ENCODE measurements at regions not wholly inside any gene's neighbourhood (a gene's known extent, or its start where the extent isn't known, plus 50 kb on each side); places are given as distances from the start of the nearest gene placed in this dataset.
"Not testable (repeated sequence)": the region's sequence is repeated elsewhere in the genome, so short reads cannot be mapped to it uniquely, and the experiment has no call there.

DNA sequence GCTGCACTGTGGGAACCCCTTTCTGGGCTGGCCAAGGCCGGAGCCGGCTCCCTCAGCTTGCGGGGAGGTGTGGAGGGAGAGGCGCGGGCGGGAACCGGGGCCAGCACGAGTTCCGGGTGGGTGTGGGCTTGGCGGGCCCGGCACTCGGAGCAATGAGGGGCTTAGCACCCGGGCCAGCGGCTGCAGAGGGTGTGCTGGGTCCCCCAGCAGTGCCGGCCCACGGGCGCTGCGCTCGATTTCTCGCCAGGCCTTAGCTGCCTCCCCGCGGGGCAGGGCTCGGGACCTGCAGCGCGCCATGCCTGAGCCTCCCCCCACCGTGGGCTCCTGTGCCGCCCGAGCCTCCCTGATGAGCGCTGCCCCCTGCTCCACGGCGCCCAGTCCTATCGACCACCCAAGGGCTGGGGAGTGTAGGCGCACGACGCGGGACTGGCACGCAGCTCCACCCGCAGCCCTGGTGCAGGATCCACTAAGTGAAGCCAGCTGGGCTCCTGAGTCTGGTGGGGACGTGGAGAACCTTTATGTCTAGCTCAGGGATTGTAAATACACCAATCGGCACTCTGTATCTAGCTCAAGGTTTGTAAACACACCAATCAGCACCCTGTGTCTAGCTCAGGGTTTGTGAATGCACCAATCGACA lies 180.8 kb upstream of the OTX2 start:
- not testable (repeated sequence) for H2BK120ac ChIP-seq (ENCODE audit: low read depth, low read length); H3K79me1 ChIP-seq (replicated peaks; ENCODE audit: low read length, poor library complexity, severe bottlenecking); H3K4me2 ChIP-seq (ENCODE audit: low read length, poor library complexity, severe bottlenecking); H3K9ac ChIP-seq (ENCODE audit: low read length); H3K4me1 ChIP-seq (ENCODE audit: control insufficient read depth, insufficient read depth, low read depth, low read length); H4K8ac ChIP-seq (ENCODE audit: low read length); H4K91ac ChIP-seq (ENCODE audit: low read length); DNase-seq; H3K27me3 ChIP-seq (ENCODE audit: control insufficient read depth in 1 of 2, insufficient read depth in 1 of 2, low read length in 2 of 2); H2BK15ac ChIP-seq (ENCODE audit: low read depth, poor library complexity, severe bottlenecking); H3K4ac ChIP-seq (ENCODE audit: low read depth in 1 of 2, low read length in 2 of 2); H3K9me3 ChIP-seq (ENCODE audit: control insufficient read depth, low read length); H3K27ac ChIP-seq (ENCODE audit: low read length, poor library complexity, severe bottlenecking); H3K36me3 ChIP-seq (ENCODE audit: control insufficient read depth in 1 of 2, insufficient read depth in 2 of 2, low read depth in 1 of 2, low read length in 2 of 2); H3K14ac ChIP-seq (ENCODE audit: low read length in 2 of 2); H3K23ac ChIP-seq (ENCODE audit: low read length in 2 of 2); H3K18ac ChIP-seq (ENCODE audit: low read depth in 1 of 2, low read length in 2 of 2); H2AK5ac ChIP-seq (ENCODE audit: low read length, severe bottlenecking); H2BK5ac ChIP-seq (ENCODE audit: low read depth, low read length, poor library complexity, severe bottlenecking); H2AFZ ChIP-seq (ENCODE audit: low read depth, low read length); H3K4me3 ChIP-seq (ENCODE audit: insufficient read depth in 1 of 2, low read depth in 1 of 2, low read length in 2 of 2); H2BK12ac ChIP-seq (ENCODE audit: low read length in 2 of 2)
- 97% methylated on average over 30 of the region's 41 CpGs for WGBS

DNA sequence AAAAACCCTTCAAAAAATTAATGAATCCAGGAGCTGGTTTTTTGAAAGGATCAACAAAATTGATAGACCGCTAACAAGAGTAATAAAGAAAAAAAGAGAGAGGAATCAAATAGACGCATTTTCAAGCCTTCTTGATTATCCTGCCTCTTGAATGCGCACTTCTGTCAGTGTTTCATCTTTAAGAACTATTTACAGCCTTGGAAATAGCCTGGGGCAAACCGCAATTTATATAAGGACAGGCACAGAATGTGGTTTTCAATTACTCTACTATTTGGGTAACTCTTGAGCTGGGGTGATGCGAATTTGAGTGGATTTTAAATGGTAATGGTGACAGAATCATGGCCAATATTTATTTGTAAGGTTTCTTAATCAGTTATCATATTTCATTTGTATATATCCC lies 179.1 kb upstream of the OTX2 start:
- H3K14ac ChIP-seq (ENCODE audit: low read length in 2 of 2): no peak overlapping the region
- no peak overlapping the region for H3K9ac ChIP-seq (ENCODE audit: low read length)
- no peak for DNase-seq
- no peaks in the 10 kb centered on the region for H3K79me1 ChIP-seq (replicated peaks; ENCODE audit: low read length, poor library complexity, severe bottlenecking)
- no peaks in the 10 kb centered on the region for H3K4me1 ChIP-seq (ENCODE audit: control insufficient read depth, insufficient read depth, low read depth, low read length)
- H2AK5ac ChIP-seq (ENCODE audit: low read length, severe bottlenecking): no peak overlapping the region
- WGBS: 84% methylated on average over 4 of the region's 5 CpGs
- H3K27ac ChIP-seq (ENCODE audit: low read length, poor library complexity, severe bottlenecking): no peak overlapping the region
- H2BK5ac ChIP-seq (ENCODE audit: low read depth, low read length, poor library complexity, severe bottlenecking): no peak overlapping the region
- H2AFZ ChIP-seq (ENCODE audit: low read depth, low read length): no peak overlapping the region
- H3K4ac ChIP-seq (ENCODE audit: low read depth in 1 of 2, low read length in 2 of 2): no peak overlapping the region
- H2BK120ac ChIP-seq (ENCODE audit: low read depth, low read length): no peak overlapping the region
- no peak overlapping the region for H3K4me3 ChIP-seq (ENCODE audit: insufficient read depth in 1 of 2, low read depth in 1 of 2, low read length in 2 of 2)
- no peaks in the 10 kb centered on the region for H3K36me3 ChIP-seq (ENCODE audit: control insufficient read depth in 1 of 2, insufficient read depth in 2 of 2, low read depth in 1 of 2, low read length in 2 of 2)
- no peak overlapping the region for H4K8ac ChIP-seq (ENCODE audit: low read length)
- H3K23ac ChIP-seq (ENCODE audit: low read length in 2 of 2): no peak overlapping the region
- no peak overlapping the region for H2BK12ac ChIP-seq (ENCODE audit: low read length in 2 of 2)
- no peak overlapping the region for H4K91ac ChIP-seq (ENCODE audit: low read length)
- no peaks in the 10 kb centered on the region for H3K9me3 ChIP-seq (ENCODE audit: control insufficient read depth, low read length)
- no peaks in the 10 kb centered on the region for H3K27me3 ChIP-seq (ENCODE audit: control insufficient read depth in 1 of 2, insufficient read depth in 1 of 2, low read length in 2 of 2)
- H3K4me2 ChIP-seq (ENCODE audit: low read length, poor library complexity, severe bottlenecking): no peak overlapping the region
- no peak overlapping the region for H2BK15ac ChIP-seq (ENCODE audit: low read depth, poor library complexity, severe bottlenecking)
- H3K18ac ChIP-seq (ENCODE audit: low read depth in 1 of 2, low read length in 2 of 2): no peak overlapping the region

DNA sequence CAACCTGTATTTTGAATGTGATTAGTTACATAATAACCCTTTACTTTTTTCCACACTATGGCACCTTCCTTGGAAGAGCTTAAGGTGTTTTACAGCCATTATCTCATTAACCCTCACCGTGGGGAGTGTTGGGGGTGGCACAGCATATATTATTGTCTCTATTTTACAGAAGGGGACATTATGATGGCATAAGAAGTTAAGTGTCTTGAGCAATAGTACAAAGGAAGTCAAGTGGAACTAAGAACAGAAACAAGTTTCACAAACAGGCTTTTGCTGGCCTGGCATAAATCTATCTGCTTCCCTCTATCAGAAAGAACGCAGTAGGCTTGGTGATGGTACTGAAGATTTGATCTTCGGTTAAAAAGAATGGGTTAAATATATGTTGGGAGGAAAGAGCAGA lies 169.7 kb upstream of the OTX2 start:
- Histone ChIP-seq H4K91ac (ENCODE audit: low read length) (no peak overlapping the region), H3K4me1 (ENCODE audit: control insufficient read depth, insufficient read depth, low read depth, low read length) (no peaks in the 10 kb centered on the region), H3K23ac (ENCODE audit: low read length in 2 of 2) (no peak overlapping the region), H3K4me2 (ENCODE audit: low read length, poor library complexity, severe bottlenecking) (no peak overlapping the region), H3K4me3 (ENCODE audit: insufficient read depth in 1 of 2, low read depth in 1 of 2, low read length in 2 of 2) (no peak overlapping the region), H3K79me1 (replicated peaks; ENCODE audit: low read length, poor library complexity, severe bottlenecking) (no peaks in the 10 kb centered on the region), H2AK5ac (ENCODE audit: low read length, severe bottlenecking) (no peak overlapping the region), H3K18ac (ENCODE audit: low read depth in 1 of 2, low read length in 2 of 2) (no peak overlapping the region), H2BK12ac (ENCODE audit: low read length in 2 of 2) (no peak overlapping the region), H3K27me3 (ENCODE audit: control insufficient read depth in 1 of 2, insufficient read depth in 1 of 2, low read length in 2 of 2) (no peaks in the 10 kb centered on the region), H3K4ac (ENCODE audit: low read depth in 1 of 2, low read length in 2 of 2) (no peak overlapping the region), H3K14ac (ENCODE audit: low read length in 2 of 2) (no peak overlapping the region), H2BK15ac (ENCODE audit: low read depth, poor library complexity, severe bottlenecking) (no peak overlapping the region), H2BK120ac (ENCODE audit: low read depth, low read length) (no peak overlapping the region), H4K8ac (ENCODE audit: low read length) (no peak overlapping the region), H3K9me3 (ENCODE audit: control insufficient read depth, low read length) (no peaks in the 10 kb centered on the region), H3K9ac (ENCODE audit: low read length) (no peak overlapping the region), H2AFZ (ENCODE audit: low read depth, low read length) (no peak overlapping the region), H3K36me3 (ENCODE audit: control insufficient read depth in 1 of 2, insufficient read depth in 2 of 2, low read depth in 1 of 2, low read length in 2 of 2) (no peaks in the 10 kb centered on the region), H2BK5ac (ENCODE audit: low read depth, low read length, poor library complexity, severe bottlenecking) (no peak overlapping the region), H3K27ac (ENCODE audit: low read length, poor library complexity, severe bottlenecking) (no peak overlapping the region)
- 72% methylated on average over 3 of the region's 3 CpGs for WGBS
- DNase-seq: no peak

DNA sequence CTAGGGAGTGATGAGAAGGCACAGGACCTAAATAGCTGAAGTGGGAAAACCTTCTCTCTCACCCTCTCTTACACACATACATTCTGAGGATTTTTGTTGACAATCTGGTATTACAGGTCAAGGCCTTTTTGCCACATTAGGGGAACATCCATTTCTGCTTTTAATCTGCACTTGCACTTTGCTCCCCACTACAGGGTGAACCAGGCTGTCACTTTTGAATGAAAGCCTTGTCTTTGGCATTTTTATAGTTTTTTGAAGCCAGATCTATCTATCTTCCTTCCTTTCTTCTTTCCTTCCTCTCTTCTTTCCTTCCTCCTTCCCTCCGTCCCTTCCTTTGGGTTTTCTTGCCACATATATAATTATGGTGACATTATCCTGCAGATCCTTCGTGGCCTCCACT lies 165.9 kb upstream of the OTX2 start:
- WGBS: 56% methylated on average over 2 of the region's 2 CpGs
- Histone ChIP-seq H3K36me3 (ENCODE audit: control insufficient read depth in 1 of 2, insufficient read depth in 2 of 2, low read depth in 1 of 2, low read length in 2 of 2) (no peaks in the 10 kb centered on the region), H3K4me3 (ENCODE audit: insufficient read depth in 1 of 2, low read depth in 1 of 2, low read length in 2 of 2) (no peak overlapping the region), H2BK15ac (ENCODE audit: low read depth, poor library complexity, severe bottlenecking) (no peak overlapping the region), H2BK120ac (ENCODE audit: low read depth, low read length) (no peak overlapping the region), H3K27me3 (ENCODE audit: control insufficient read depth in 1 of 2, insufficient read depth in 1 of 2, low read length in 2 of 2) (no peaks in the 10 kb centered on the region), H3K9ac (ENCODE audit: low read length) (no peak overlapping the region), H3K14ac (ENCODE audit: low read length in 2 of 2) (no peak overlapping the region), H4K91ac (ENCODE audit: low read length) (no peak overlapping the region), H3K27ac (ENCODE audit: low read length, poor library complexity, severe bottlenecking) (no peak overlapping the region), H3K9me3 (ENCODE audit: control insufficient read depth, low read length) (no peaks in the 10 kb centered on the region), H3K79me1 (replicated peaks; ENCODE audit: low read length, poor library complexity, severe bottlenecking) (no peaks in the 10 kb centered on the region), H2AFZ (ENCODE audit: low read depth, low read length) (no peak overlapping the region), H4K8ac (ENCODE audit: low read length) (no peak overlapping the region), H3K4me2 (ENCODE audit: low read length, poor library complexity, severe bottlenecking) (no peak overlapping the region), H3K4me1 (ENCODE audit: control insufficient read depth, insufficient read depth, low read depth, low read length) (no peaks in the 10 kb centered on the region), H3K23ac (ENCODE audit: low read length in 2 of 2) (no peak overlapping the region), H3K18ac (ENCODE audit: low read depth in 1 of 2, low read length in 2 of 2) (no peak overlapping the region), H2BK12ac (ENCODE audit: low read length in 2 of 2) (no peak overlapping the region), H3K4ac (ENCODE audit: low read depth in 1 of 2, low read length in 2 of 2) (no peak overlapping the region), H2AK5ac (ENCODE audit: low read length, severe bottlenecking) (no peak overlapping the region), H2BK5ac (ENCODE audit: low read depth, low read length, poor library complexity, severe bottlenecking) (no peak overlapping the region)
- DNase-seq: no peak
